K562 (cell line): ENCODE measurements at regions not wholly inside any gene's neighbourhood (a gene's known extent, or its start where the extent isn't known, plus 50 kb on each side); places are given as distances from the start of the nearest gene placed in this dataset.

Experiments used
- ATAC-seq: fragments of 200-7000 bp; cut with Tn5 transposase; 3 replicates; pipeline ENCODE4 v1.9.1; 2020; ENCODE audit warnings: moderate library complexity
- BruUV-seq: library from RNA; stranded (reverse); fragments of 400-500 nt; replicated peaks from 2 replicates; lab custom pipeline; 2021; lab: Mats Ljungman, UMichigan
- CTCF ChIA-PET: fragments of 300-600 bp; formaldehyde crosslinking; extraction: SDS; loops from one replicate; lab custom pipeline; 2021; ENCODE audit warnings: low intra/inter-chr PET ratio; lab: Yijun Ruan, JAX
- POLR2A ChIA-PET: fragments of 300-600, 350-650 bp; sonication (Branson Sonifier 250); formaldehyde crosslinking; extraction: SDS; loops from one replicate; lab custom pipeline; 2021; ENCODE audit warnings: antibody characterized with exemption, inconsistent platforms; lab: Yijun Ruan, JAX
- DNase-seq, 4 experiments: peaks; one replicate each; pipeline versions ENCODE4 v3.0.0 to v3.0.0-alpha.2; 2011 to 2018; ENCODE audit warnings: low spot score in 3 of 4, mixed read lengths in 3 of 4; ENCODE audit errors: extremely low read depth in 1 of 4
- FAIRE-seq: peaks from 2 replicates; lab custom pipeline; 2011; peaks lifted over from hg19 to GRCh38; lab: Jason Lieb, UNC
- H2AFZ ChIP-seq: 2 replicates; pipeline ENCODE4 v1.6.0; 2011; ENCODE audit warnings: low read depth, low read length, control low read depth, inconsistent platforms
- H3K27ac ChIP-seq: fragments of 200-600 bp; 3 replicates; pipeline ENCODE4 v1.8.0; 2011; ENCODE audit warnings: low read depth, mild to moderate bottlenecking, control low read depth, inconsistent platforms, low read length, moderate library complexity, mixed read lengths; ENCODE audit errors: extremely low read depth
- H3K27me3 ChIP-seq, 2 experiments: fragments of 300-600 bp in 1 of 2; 2 replicates in 1 of 2; 3 replicates in 1 of 2; pipeline versions ENCODE4 v1.6.0 to v1.8.0; 2011; ENCODE audit warnings: inconsistent platforms in 2 of 2, low read length in 2 of 2, mild to moderate bottlenecking in 1 of 2, mixed read lengths in 1 of 2, moderate library complexity in 1 of 2; ENCODE audit not compliant: control insufficient read depth in 2 of 2, insufficient read depth in 2 of 2
- H3K36me3 ChIP-seq: fragments of 300-600 bp; 3 replicates; pipeline ENCODE4 v1.8.0; 2011; ENCODE audit warnings: mild to moderate bottlenecking, low read length, inconsistent platforms; ENCODE audit not compliant: control insufficient read depth, insufficient read depth
- H3K4me1 ChIP-seq, 2 experiments: fragments of 200-600 bp in 1 of 2; replicated peaks in 1 of 2; 2 replicates in 1 of 2; 3 replicates in 1 of 2; pipeline versions ENCODE4 v1.5.1 to v1.8.0; 2011; ENCODE audit warnings: inconsistent platforms in 2 of 2, low read length in 2 of 2, mild to moderate bottlenecking in 1 of 2, mixed read lengths in 1 of 2, moderate library complexity in 1 of 2; ENCODE audit not compliant: control insufficient read depth in 2 of 2, insufficient read depth in 2 of 2
- H3K4me2 ChIP-seq: 2 replicates; pipeline ENCODE4 v1.6.1; 2011; ENCODE audit warnings: low read length, control low read depth, inconsistent platforms, mixed read lengths; ENCODE audit not compliant: insufficient read depth
- H3K4me3 ChIP-seq: fragments of 200-600 bp; sonication (generic), shearing (Covaris generic); 2 replicates; pipeline ENCODE4 v1.5.1; 2016; ENCODE audit warnings: control low read depth, inconsistent platforms
- H3K79me2 ChIP-seq: fragments of 200-600 bp; 3 replicates; pipeline ENCODE4 v1.8.0; 2011; ENCODE audit warnings: low read length, inconsistent platforms; ENCODE audit not compliant: control insufficient read depth, insufficient read depth
- H3K9ac ChIP-seq, 2 experiments: 2 replicates each; pipeline versions ENCODE4 v1.6.0 to v1.6.1; 2011; ENCODE audit warnings: low read depth in 2 of 2, low read length in 2 of 2, control low read depth in 1 of 2, inconsistent platforms in 1 of 2, mild to moderate bottlenecking in 1 of 2, mixed read lengths in 1 of 2; ENCODE audit not compliant: insufficient read depth in 1 of 2
- H3K9me1 ChIP-seq: one replicate; pipeline ENCODE4 v1.6.0; 2011; ENCODE audit warnings: inconsistent platforms, mild to moderate bottlenecking, low read length, moderate library complexity; ENCODE audit not compliant: control insufficient read depth, insufficient read depth
- H3K9me3 ChIP-seq: replicated peaks from 2 replicates; pipeline ENCODE4 v1.5.1; 2011; ENCODE audit warnings: low read depth, low read length, inconsistent platforms; ENCODE audit not compliant: control insufficient read depth, insufficient read depth
- H4K20me1 ChIP-seq: replicated peaks from 2 replicates; pipeline ENCODE4 v1.6.1; 2011; ENCODE audit warnings: low read length, inconsistent platforms, mixed read lengths; ENCODE audit not compliant: control insufficient read depth, insufficient read depth
- CBFA2T2 ChIP-seq: fragments of 450-650 bp; conservative IDR thresholded peaks from 2 replicates; pipeline ENCODE4 v1.6.1; 2017; ENCODE audit warnings: mild to moderate bottlenecking
- HNRNPUL1 ChIP-seq: fragments of 200-400 bp; formaldehyde crosslinking; IDR thresholded peaks from 2 replicates; pipeline ENCODE4 v1.6.1; 2017; ENCODE audit warnings: low read length
- NFXL1 ChIP-seq: fragments of 450-650 bp; formaldehyde crosslinking; IDR thresholded peaks from 2 replicates; pipeline ENCODE4 v1.4.0; 2021; ENCODE audit warnings: mild to moderate bottlenecking
- RBM34 ChIP-seq: fragments of 200-400 bp; formaldehyde crosslinking; IDR thresholded peaks from 2 replicates; pipeline ENCODE4 v1.6.1; 2018; ENCODE audit warnings: low read length, borderline replicate concordance; ENCODE audit not compliant: insufficient read depth
- RFX7 ChIP-seq: fragments of 250-450 bp; sonication (Bioruptor Pico); IDR thresholded peaks from 2 replicates; pipeline ENCODE4 v1.5.1; 2021; ENCODE audit warnings: mild to moderate bottlenecking
- TCF3 ChIP-seq: sonication (generic); formaldehyde crosslinking; IDR thresholded peaks from 2 replicates; pipeline ENCODE4 v1.4.0; 2020; ENCODE audit warnings: mild to moderate bottlenecking, missing genetic modification reagents
- WGBS: fragments of 100-300 bp; shearing (Covaris generic); methylation state at CpG from one replicate; pipeline ENCODE4 v1.1.6; 2016; ENCODE audit warnings: low coverage, mixed read lengths; ENCODE audit not compliant: insufficient coverage; ENCODE audit errors: missing lambda C conversion rate; 5-methylcytosine and 5-hydroxymethylcytosine counted together
- in situ Hi-C: fragments of 300-500 bp; cut with MboI; formaldehyde crosslinking; loops from 4 replicates; pipeline ENCODE4 v1.15.0; 2018; ENCODE audit warnings: inconsistent platforms, mixed read lengths
- intact Hi-C: fragments of 100-400 bp; cut with micrococcal nuclease; formaldehyde crosslinking; loops from 2 replicates; pipeline ENCODE4 v1.14.2; 2022
- TF ChIP-seq, protein P1 (sequence below): fragments of 250-450 bp; sonication (Bioruptor Pico); IDR thresholded peaks from 2 replicates; pipeline ENCODE4 v1.4.0; 2020; ENCODE audit warnings: mild to moderate bottlenecking, moderate library complexity, borderline replicate concordance

DNA sequence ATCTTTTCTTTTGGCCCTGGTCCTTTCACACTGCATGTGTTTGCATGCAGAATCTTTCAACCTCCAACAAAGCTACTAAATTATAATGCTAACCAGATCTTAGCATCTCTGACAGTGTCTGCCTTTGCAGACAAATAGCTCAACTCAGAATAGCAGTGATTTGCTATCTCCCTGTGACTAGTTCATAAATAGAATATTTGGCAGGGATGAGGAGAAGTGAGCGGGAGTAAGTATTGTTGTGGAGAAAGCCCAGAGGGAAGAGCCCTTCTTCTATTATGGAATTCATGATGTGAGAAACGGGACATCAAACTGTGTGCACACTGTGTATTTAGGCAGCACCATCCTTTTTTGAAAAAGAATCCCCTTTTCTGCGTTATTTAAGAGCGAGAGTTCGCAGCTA, 288.0 kb upstream of the CHORDC1 start:
- Histone ChIP-seq H3K27ac (no peak overlapping the region), H3K9me3 (no peaks in the 10 kb centered on the region; the same call in 1 of the 2 replicates), H3K9ac (no peak overlapping the region), H3K4me1 (no peaks in the 10 kb centered on the region), H2AFZ (no peak overlapping the region), H3K36me3 (no peaks in the 10 kb centered on the region), H3K27me3 (no peaks in the 10 kb centered on the region), H4K20me1 (no peaks in the 10 kb centered on the region), H3K9me1 (no peaks in the 10 kb centered on the region), H3K4me2 (no peak overlapping the region), H3K4me3 (no peak overlapping the region), H3K79me2 (no peaks in the 10 kb centered on the region)
- TF ChIP-seq RBM34, result no peak
- TF ChIP-seq, protein P1, sequence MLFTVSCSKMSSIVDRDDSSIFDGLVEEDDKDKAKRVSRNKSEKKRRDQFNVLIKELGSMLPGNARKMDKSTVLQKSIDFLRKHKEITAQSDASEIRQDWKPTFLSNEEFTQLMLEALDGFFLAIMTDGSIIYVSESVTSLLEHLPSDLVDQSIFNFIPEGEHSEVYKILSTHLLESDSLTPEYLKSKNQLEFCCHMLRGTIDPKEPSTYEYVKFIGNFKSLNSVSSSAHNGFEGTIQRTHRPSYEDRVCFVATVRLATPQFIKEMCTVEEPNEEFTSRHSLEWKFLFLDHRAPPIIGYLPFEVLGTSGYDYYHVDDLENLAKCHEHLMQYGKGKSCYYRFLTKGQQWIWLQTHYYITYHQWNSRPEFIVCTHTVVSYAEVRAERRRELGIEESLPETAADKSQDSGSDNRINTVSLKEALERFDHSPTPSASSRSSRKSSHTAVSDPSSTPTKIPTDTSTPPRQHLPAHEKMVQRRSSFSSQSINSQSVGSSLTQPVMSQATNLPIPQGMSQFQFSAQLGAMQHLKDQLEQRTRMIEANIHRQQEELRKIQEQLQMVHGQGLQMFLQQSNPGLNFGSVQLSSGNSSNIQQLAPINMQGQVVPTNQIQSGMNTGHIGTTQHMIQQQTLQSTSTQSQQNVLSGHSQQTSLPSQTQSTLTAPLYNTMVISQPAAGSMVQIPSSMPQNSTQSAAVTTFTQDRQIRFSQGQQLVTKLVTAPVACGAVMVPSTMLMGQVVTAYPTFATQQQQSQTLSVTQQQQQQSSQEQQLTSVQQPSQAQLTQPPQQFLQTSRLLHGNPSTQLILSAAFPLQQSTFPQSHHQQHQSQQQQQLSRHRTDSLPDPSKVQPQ (CRISPR knock-in tag), result no peak
- no peak for TF ChIP-seq CBFA2T2
- TF ChIP-seq HNRNPUL1, result no peak
- no peak for TF ChIP-seq NFXL1 (CRISPR knock-in tag)
- no peak for TF ChIP-seq TCF3 (CRISPR knock-in tag)
- no peak for TF ChIP-seq RFX7 (CRISPR knock-in tag)
- WGBS, result 0% methylated on average over 5 of the region's 5 CpGs
- ChIA-PET CTCF (interaction anchor here (0.6 kb wide), 1 partner anchor 1469 kb away, joined by 4 read pairs; no protein-coding TSS in a partner anchor), POLR2A (no interaction called here)
- no peak for FAIRE-seq
- DNase-seq, result no peak
- intact Hi-C loops (no loop called here), in situ Hi-C loops (no loop called here)
- no peak for ATAC-seq
- no TSS peak for BruUV-seq
